SH-SY5Y (cell line): ENCODE measurements at regions not wholly inside any gene's neighbourhood (a gene's known extent, or its start where the extent isn't known, plus 50 kb on each side); places are given as distances from the start of the nearest gene placed in this dataset.

Experiments used
- GATA2 ChIP-seq: IDR thresholded peaks from 2 replicates; pipeline ENCODE4 v1.6.1; 2011; ENCODE audit warnings: mild to moderate bottlenecking, low read depth, low read length
- GATA3 ChIP-seq: IDR thresholded peaks from 2 replicates; pipeline ENCODE4 v1.6.1; 2011; ENCODE audit warnings: low read depth, mild to moderate bottlenecking, low read length, moderate library complexity

- TF ChIP-seq GATA3 (no peak), GATA2 (no peak)
These were observed 877.7 kb downstream of the SLC6A15 start for GRCh38 chr12:84034871-84035270.
